Thoracic aorta (tissue), 2 donors: ENCODE measurements at regions not wholly inside any gene's neighbourhood (a gene's known extent, or its start where the extent isn't known, plus 50 kb on each side); places are given as distances from the start of the nearest gene placed in this dataset.

Source experiments
- ATAC-seq: fragments of 150-250 bp; one replicate; pipeline ENCODE4 v1.8.0; 2017; ENCODE audit warnings: low read depth; ENCODE audit not compliant: insufficient number of reproducible peaks, low FRiP score
- DNase-seq: peaks from one replicate; pipeline ENCODE4 v3.0.0-alpha.2; 2020; ENCODE audit warnings: low spot score
- H3K27ac ChIP-seq, 2 donors: fragments of 200-600 bp; sonication (generic); 1 replicate in 1 of 2; 2 replicates in 1 of 2; pipeline ENCODE4 v1.5.1; 2016; ENCODE audit warnings: mild to moderate bottlenecking in 2 of 2, moderate library complexity in 2 of 2
- H3K27me3 ChIP-seq: fragments of 200-600 bp; sonication (generic); replicated peaks from 2 replicates; pipeline ENCODE4 v1.6.0; 2016; ENCODE audit warnings: mild to moderate bottlenecking; ENCODE audit not compliant: insufficient read depth
- H3K36me3 ChIP-seq: fragments of 200-600 bp; sonication (generic); one replicate; pipeline ENCODE4 v1.5.1; 2016
- H3K4me1 ChIP-seq, 2 donors: fragments of 200-600 bp; sonication (generic); 1 replicate in 1 of 2; 2 replicates in 1 of 2; pipeline versions ENCODE4 v1.5.1 to v1.6.0; 2016; ENCODE audit warnings: low read depth in 2 of 2, mild to moderate bottlenecking in 1 of 2; ENCODE audit not compliant: control insufficient read depth in 1 of 2
- H3K4me3 ChIP-seq: fragments of 200-600 bp; sonication (generic); 2 replicates; pipeline ENCODE4 v1.5.1; 2016; ENCODE audit warnings: mild to moderate bottlenecking
- H3K9me3 ChIP-seq: fragments of 200-600 bp; sonication (generic); 2 replicates; pipeline ENCODE4 v1.5.1; 2016
- CTCF ChIP-seq: fragments of 200-600 bp; sonication (generic); IDR thresholded peaks from one replicate; pipeline ENCODE4 v1.5.1; 2019; ENCODE audit warnings: antibody characterized with exemption

- Histone ChIP-seq H3K27ac (no peak overlapping the region), H3K4me3 (no peak overlapping the region), H3K9me3 (no peaks in the 10 kb centered on the region), H3K36me3 (no peaks in the 10 kb centered on the region), H3K27me3 (no peaks in the 10 kb centered on the region), H3K4me1 (no peaks in the 10 kb centered on the region)
- ATAC-seq: no peak
- TF ChIP-seq CTCF: no peak
- no peak for DNase-seq
These were observed 77.2 kb upstream of the EGLN3 start for GRCh38 chr14:34027990-34028495.

- ATAC-seq: no peak
These were observed 76.5 kb upstream of the EGLN3 start for GRCh38 chr14:34027130-34027989.

GRCh38 chr14:34025325-34026017, 74.6 kb upstream of the EGLN3 start:
- H3K4me1 ChIP-seq: no peaks in the 10 kb centered on the region
- no peak overlapping the region for H3K27ac ChIP-seq
- H3K4me3 ChIP-seq: no peak overlapping the region
- DNase-seq: no peak
- no peaks in the 10 kb centered on the region for H3K27me3 ChIP-seq
- H3K9me3 ChIP-seq: no peaks in the 10 kb centered on the region
- no peak for ATAC-seq
- no peaks in the 10 kb centered on the region for H3K36me3 ChIP-seq
- no peak for TF ChIP-seq CTCF

More at GRCh38 chr14:34027130-34027989, 76.5 kb upstream of the EGLN3 start:
- no peak for DNase-seq
- Histone ChIP-seq H3K9me3 (no peaks in the 10 kb centered on the region), H3K36me3 (no peaks in the 10 kb centered on the region), H3K4me1 (no peaks in the 10 kb centered on the region), H3K27ac (no peak overlapping the region), H3K27me3 (no peaks in the 10 kb centered on the region), H3K4me3 (no peak overlapping the region)
- TF ChIP-seq CTCF: no peak

- DNase-seq (no peak), ATAC-seq (no peak)
- no peaks in the 10 kb centered on the region for H3K4me1 ChIP-seq
- H3K36me3 ChIP-seq: no peaks in the 10 kb centered on the region
- no peak overlapping the region for H3K27ac ChIP-seq
- no peaks in the 10 kb centered on the region for H3K27me3 ChIP-seq
- no peak for TF ChIP-seq CTCF
- no peak overlapping the region for H3K4me3 ChIP-seq
- no peaks in the 10 kb centered on the region for H3K9me3 ChIP-seq
These were observed 73.9 kb upstream of the EGLN3 start for GRCh38 chr14:34024768-34025144.
